ENCODE measurements at regions not wholly inside any gene's neighbourhood (a gene's known extent, or its start where the extent isn't known, plus 50 kb on each side); places are given as distances from the start of the nearest gene placed in this dataset.
A peak's percentile ranks its signal among the peaks of the same experiment; 100 is the strongest.

DNA sequence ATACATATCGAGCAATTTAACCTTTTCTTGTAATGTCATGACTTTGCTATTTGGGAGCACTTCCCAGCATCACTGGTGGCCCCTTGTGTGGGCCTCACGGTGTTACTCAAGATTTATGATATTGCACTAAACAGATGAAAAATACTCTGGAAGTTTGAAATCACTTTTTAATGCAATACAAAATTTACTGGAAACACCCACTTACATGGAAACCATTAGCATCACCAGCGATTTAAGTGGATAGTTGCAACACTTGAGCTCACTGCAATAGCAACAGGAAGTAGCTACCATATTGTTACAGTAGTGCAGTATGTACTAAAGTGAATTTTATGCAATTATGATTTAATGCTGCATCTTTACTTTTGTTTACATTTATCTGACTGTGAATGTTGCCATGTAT is 184.4 kb downstream of the MDFIC start:
- TF ChIP-seq, protein P1, sequence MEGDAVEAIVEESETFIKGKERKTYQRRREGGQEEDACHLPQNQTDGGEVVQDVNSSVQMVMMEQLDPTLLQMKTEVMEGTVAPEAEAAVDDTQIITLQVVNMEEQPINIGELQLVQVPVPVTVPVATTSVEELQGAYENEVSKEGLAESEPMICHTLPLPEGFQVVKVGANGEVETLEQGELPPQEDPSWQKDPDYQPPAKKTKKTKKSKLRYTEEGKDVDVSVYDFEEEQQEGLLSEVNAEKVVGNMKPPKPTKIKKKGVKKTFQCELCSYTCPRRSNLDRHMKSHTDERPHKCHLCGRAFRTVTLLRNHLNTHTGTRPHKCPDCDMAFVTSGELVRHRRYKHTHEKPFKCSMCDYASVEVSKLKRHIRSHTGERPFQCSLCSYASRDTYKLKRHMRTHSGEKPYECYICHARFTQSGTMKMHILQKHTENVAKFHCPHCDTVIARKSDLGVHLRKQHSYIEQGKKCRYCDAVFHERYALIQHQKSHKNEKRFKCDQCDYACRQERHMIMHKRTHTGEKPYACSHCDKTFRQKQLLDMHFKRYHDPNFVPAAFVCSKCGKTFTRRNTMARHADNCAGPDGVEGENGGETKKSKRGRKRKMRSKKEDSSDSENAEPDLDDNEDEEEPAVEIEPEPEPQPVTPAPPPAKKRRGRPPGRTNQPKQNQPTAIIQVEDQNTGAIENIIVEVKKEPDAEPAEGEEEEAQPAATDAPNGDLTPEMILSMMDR (IDR thresholded peaks at IDR 0.05; ENCODE audit: low read depth, low read length), result no peak
- no peak overlapping the region for H3K4me3 ChIP-seq (ENCODE audit: low read depth, low read length)
- DNase-seq (ENCODE audit: low read depth, low spot score), result no peak
- in situ Hi-C loops (cut with HindIII; ENCODE audit: low sequenced_read_pairs), result no loop called here

DNA sequence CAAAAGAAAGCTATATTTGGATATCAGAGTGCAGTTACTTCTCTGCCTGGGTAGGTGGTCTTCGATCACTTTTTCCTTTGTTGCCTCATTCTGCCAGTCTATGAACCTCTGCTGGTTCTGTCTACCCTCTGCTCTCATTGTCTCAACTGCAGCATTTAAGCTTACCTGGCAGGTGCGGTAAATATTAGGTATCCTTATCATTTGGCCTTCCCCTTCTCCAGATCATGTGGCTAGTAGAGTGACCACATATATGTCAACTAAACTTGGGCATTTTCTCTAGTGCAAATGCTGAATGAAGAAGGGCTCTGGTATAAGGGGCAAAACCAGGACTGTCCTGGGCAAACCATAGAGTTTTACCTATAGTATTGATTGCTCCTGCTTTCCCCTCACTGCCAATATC is 180.8 kb downstream of the MDFIC start:
- TF ChIP-seq, protein P1 (IDR thresholded peaks at IDR 0.05; ENCODE audit: low read depth, low read length), result no peak
- no peak overlapping the region for H3K4me3 ChIP-seq (ENCODE audit: low read depth, low read length)
- no peak for DNase-seq (ENCODE audit: low read depth, low spot score)
- in situ Hi-C loops (cut with HindIII; ENCODE audit: low sequenced_read_pairs), result no loop called here

DNA sequence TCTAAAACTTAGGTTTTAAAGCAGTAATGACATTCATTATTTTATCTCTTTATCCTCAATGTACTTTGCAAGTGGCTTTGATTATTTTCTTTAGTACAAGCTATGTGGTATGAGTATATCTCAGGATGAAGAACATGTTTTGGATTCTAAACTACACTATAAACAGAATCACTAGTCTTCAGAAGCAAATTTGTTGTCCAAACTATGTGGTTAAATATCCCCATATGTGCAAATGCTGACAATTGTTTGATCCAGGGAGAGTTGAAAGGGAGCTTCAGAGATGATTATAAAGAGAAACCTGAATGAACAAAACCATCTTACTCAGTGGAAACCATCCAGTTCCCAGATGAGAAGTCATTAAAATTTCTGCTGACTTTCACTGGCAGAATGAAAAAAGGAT is 179.3 kb downstream of the MDFIC start:
- no peak for DNase-seq (ENCODE audit: low read depth, low spot score)
- in situ Hi-C loops (cut with HindIII; ENCODE audit: low sequenced_read_pairs), result no loop called here
- no peak overlapping the region for H3K4me3 ChIP-seq (ENCODE audit: low read depth, low read length)
- TF ChIP-seq, protein P1 (IDR thresholded peaks at IDR 0.05; ENCODE audit: low read depth, low read length), result no peak

DNA sequence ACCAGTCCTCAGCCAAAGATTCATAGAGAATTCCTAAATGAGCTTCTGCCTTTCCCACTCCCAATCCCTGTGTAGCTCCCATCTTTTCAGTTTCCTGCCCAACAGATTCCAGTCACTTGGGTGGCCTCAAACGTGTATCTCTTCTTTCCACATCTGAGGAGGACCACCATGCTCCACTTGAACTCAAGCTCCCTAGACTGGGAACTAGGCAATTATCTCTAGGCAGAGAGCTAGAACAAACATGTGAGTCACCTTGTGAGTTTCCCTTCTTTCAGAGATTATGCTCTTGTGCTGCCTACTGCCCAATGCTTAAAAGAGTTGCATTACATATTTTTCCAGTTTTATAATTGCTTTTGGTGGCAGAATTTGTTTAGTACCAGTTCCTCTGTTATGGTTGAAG is 178.0 kb downstream of the MDFIC start:
- TF ChIP-seq, protein P1 (IDR thresholded peaks at IDR 0.05; ENCODE audit: low read depth, low read length), result no peak
- peak; percentile 80 for DNase-seq (ENCODE audit: low read depth, low spot score)
- H3K4me3 ChIP-seq (ENCODE audit: low read depth, low read length), result no peak overlapping the region
- in situ Hi-C loops (cut with HindIII; ENCODE audit: low sequenced_read_pairs), result no loop called here

DNA sequence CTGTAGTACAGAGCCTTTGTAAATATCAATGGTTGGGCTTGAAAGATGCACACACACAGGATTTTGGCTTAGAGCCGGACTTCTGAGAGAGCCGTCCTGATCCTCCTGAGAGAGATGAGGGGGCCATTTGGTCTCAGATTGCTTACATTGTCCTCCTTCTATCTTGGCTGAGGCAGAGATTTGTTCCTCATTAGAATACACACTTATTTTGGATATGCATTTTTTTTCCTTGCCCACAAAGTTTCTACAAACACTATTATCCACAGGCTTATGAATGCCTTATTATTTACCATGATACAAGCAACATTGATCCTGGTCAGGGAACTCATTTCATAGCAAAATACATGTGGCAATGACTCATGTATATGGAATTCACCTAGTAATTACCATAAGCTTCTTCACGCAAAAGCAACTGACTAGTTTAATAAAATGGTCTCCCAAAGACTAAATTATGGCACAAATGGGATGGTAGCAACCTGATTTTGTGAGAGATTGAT is 175.3 kb downstream of the MDFIC start:
- in situ Hi-C loops (cut with HindIII; ENCODE audit: low sequenced_read_pairs), result no loop called here
- peak; percentile 86 for DNase-seq (ENCODE audit: low read depth, low spot score)
- TF ChIP-seq, protein P1 (IDR thresholded peaks at IDR 0.05; ENCODE audit: low read depth, low read length), result no peak
- H3K4me3 ChIP-seq (ENCODE audit: low read depth, low read length), result no peak overlapping the region

DNA sequence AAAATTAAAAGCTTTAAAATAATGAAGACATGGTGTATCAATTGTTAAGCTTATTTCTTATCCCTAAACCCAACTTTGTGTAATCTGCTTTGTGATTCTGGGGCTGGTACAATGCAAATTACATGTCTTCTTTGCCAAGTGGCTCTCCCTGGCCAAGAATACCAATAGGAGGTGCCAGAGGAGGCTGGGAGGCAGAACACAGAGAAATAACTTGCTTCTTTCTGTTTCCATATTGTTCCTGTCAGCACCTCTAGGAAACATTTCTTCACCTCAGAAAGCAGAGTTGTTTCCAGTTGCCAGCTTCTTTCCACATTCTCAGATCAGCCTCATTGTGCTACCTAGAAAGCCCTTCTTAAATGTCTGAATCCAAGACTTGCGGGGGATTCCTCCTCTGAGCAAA is 174.4 kb downstream of the MDFIC start:
- TF ChIP-seq, protein P1 (IDR thresholded peaks at IDR 0.05; ENCODE audit: low read depth, low read length), result no peak

DNA sequence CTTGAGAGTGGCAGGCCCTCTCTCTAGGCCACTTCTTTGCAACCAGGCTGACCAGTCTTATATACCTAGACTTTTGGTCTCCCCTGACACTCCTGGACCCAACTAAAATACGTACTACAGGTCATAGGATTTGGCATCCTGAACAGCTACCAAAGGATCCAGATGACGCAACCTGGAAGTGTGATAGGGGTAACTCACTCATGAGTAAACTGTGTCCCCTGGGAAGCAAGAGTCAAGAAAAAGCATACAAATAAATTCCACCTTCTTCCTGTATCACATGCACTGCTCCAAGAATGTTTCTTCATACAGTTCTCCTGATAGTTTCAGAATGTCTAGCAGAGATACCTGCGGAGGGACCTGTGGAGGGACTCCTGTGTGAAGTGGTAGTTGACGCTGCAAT is 172.3 kb downstream of the MDFIC start:
- in situ Hi-C loops (cut with HindIII; ENCODE audit: low sequenced_read_pairs), result no loop called here
- DNase-seq (ENCODE audit: low read depth, low spot score), result no peak
- TF ChIP-seq, protein P1 (IDR thresholded peaks at IDR 0.05; ENCODE audit: low read depth, low read length), result no peak
- no peak overlapping the region for H3K4me3 ChIP-seq (ENCODE audit: low read depth, low read length)

More for the DNA sequence above, 174.4 kb downstream of the MDFIC start:
- DNase-seq (ENCODE audit: low read depth, low spot score), result no peak
- no peak overlapping the region for H3K4me3 ChIP-seq (ENCODE audit: low read depth, low read length)
- in situ Hi-C loops (cut with HindIII; ENCODE audit: low sequenced_read_pairs), result no loop called here
